HEK293 (cell line): ENCODE measurements at regions not wholly inside any gene's neighbourhood (a gene's known extent, or its start where the extent isn't known, plus 50 kb on each side); places are given as distances from the start of the nearest gene placed in this dataset.

Source experiments
- CTCF ChIA-PET: fragments of 350-600 bp; formaldehyde crosslinking; extraction: SDS; loops from one replicate; lab custom pipeline; 2021; ENCODE audit warnings: antibody characterized with exemption; lab: Yijun Ruan, JAX
- POLR2A ChIA-PET: fragments of 300-600 bp; formaldehyde crosslinking; extraction: SDS; loops from one replicate; lab custom pipeline; 2020; ENCODE audit warnings: antibody characterized with exemption, inconsistent platforms; lab: Yijun Ruan, JAX
- H3K27ac ChIP-seq: fragments of 200-500 bp; sonication (Bioruptor generic); 2 replicates; pipeline ENCODE4 v1.5.1; 2014; ENCODE audit warnings: low read depth, low read length, control low read depth, inconsistent platforms; ENCODE audit errors: extremely low read depth
- H3K36me3 ChIP-seq, 2 experiments: fragments of 200-500 bp in 1 of 2; sonication (Bioruptor generic) in 1 of 2; 1 replicate in 1 of 2; 2 replicates in 1 of 2; pipeline ENCODE4 v1.5.1; 2014 to 2017; ENCODE audit warnings: inconsistent platforms in 2 of 2, low read length in 2 of 2; ENCODE audit not compliant: control insufficient read depth in 2 of 2, insufficient read depth in 1 of 2
- H3K4me1 ChIP-seq: fragments of 200-500 bp; sonication (Bioruptor generic); 2 replicates; pipeline ENCODE4 v1.5.1; 2014; ENCODE audit warnings: mild to moderate bottlenecking, low read length, inconsistent platforms; ENCODE audit not compliant: control insufficient read depth, insufficient read depth
- H3K4me3 ChIP-seq: 2 replicates; pipeline ENCODE4 v1.5.1; 2011; ENCODE audit warnings: low read depth, mild to moderate bottlenecking, control low read depth, low read length, moderate library complexity
- H3K9me3 ChIP-seq: fragments of 200-500 bp; sonication (Bioruptor generic); 2 replicates; pipeline ENCODE4 v1.5.1; 2014; ENCODE audit warnings: low read depth, low read length, inconsistent platforms; ENCODE audit not compliant: control insufficient read depth, insufficient read depth
- IKZF3 ChIP-seq: fragments of 450-650 bp; IDR thresholded peaks from 2 replicates; pipeline ENCODE4 v1.5.0; 2018; ENCODE audit warnings: missing biosample characterization, mild to moderate bottlenecking, missing genetic modification characterization, moderate library complexity
- OVOL3 ChIP-seq: fragments of 450-650 bp; formaldehyde crosslinking; IDR thresholded peaks from 2 replicates; pipeline ENCODE4 v1.5.1; 2016; ENCODE audit warnings: missing biosample characterization, missing genetic modification characterization
- RBAK ChIP-seq: fragments of 450-650 bp; formaldehyde crosslinking; IDR thresholded peaks from 2 replicates; pipeline ENCODE4 v1.5.1; 2016; ENCODE audit warnings: missing biosample characterization, missing genetic modification characterization
- ZNF140 ChIP-seq: fragments of 450-650 bp; formaldehyde crosslinking; IDR thresholded peaks from 2 replicates; pipeline ENCODE4 v1.5.1; 2016; ENCODE audit warnings: missing biosample characterization, missing genetic modification characterization
- ZNF157 ChIP-seq: fragments of 450-650 bp; formaldehyde crosslinking; IDR thresholded peaks from 2 replicates; pipeline ENCODE4 v1.5.1; 2016; ENCODE audit warnings: missing biosample characterization, missing genetic modification characterization
- ZNF24 ChIP-seq: fragments of 450-650 bp; formaldehyde crosslinking; IDR thresholded peaks from 2 replicates; pipeline ENCODE4 v1.5.1; 2016; ENCODE audit warnings: missing biosample characterization, missing genetic modification characterization
- ZNF391 ChIP-seq: fragments of 450-650 bp; formaldehyde crosslinking; IDR thresholded peaks from 2 replicates; pipeline ENCODE4 v1.5.1; 2016; ENCODE audit warnings: low read depth, missing biosample characterization, missing genetic modification characterization, borderline replicate concordance
- ZNF426 ChIP-seq: fragments of 450-650 bp; formaldehyde crosslinking; IDR thresholded peaks from 2 replicates; pipeline ENCODE4 v1.5.1; 2017; ENCODE audit warnings: missing biosample characterization, missing genetic modification characterization, mild to moderate bottlenecking, inconsistent platforms, moderate library complexity
- ZNF48 ChIP-seq: fragments of 450-650 bp; formaldehyde crosslinking; IDR thresholded peaks from 2 replicates; pipeline ENCODE4 v1.5.1; 2016; ENCODE audit warnings: missing biosample characterization, missing genetic modification characterization
- ZNF707 ChIP-seq: fragments of 450-650 bp; formaldehyde crosslinking; IDR thresholded peaks from 2 replicates; pipeline ENCODE4 v1.5.1; 2016; ENCODE audit warnings: missing biosample characterization, missing genetic modification characterization
- ZNF791 ChIP-seq: fragments of 450-650 bp; formaldehyde crosslinking; IDR thresholded peaks from 2 replicates; pipeline ENCODE4 v1.5.1; 2016; ENCODE audit warnings: missing biosample characterization, missing genetic modification characterization
- ZNF830 ChIP-seq: fragments of 450-650 bp; IDR thresholded peaks from 2 replicates; pipeline ENCODE4 v1.5.0; 2018; ENCODE audit warnings: missing biosample characterization, missing genetic modification characterization, low read depth, mild to moderate bottlenecking, moderate library complexity
- ZNF837 ChIP-seq: fragments of 450-650 bp; formaldehyde crosslinking; IDR thresholded peaks from 2 replicates; pipeline ENCODE4 v1.5.1; 2016; ENCODE audit warnings: missing biosample characterization, missing genetic modification characterization
- TF ChIP-seq, protein P1 (sequence below): fragments of 450-650 bp; formaldehyde crosslinking; IDR thresholded peaks from 2 replicates; pipeline ENCODE4 v1.5.1; 2016; ENCODE audit warnings: missing biosample characterization, missing genetic modification characterization
- TF ChIP-seq, protein P2 (sequence below): fragments of 450-650 bp; formaldehyde crosslinking; conservative IDR thresholded peaks from 2 replicates; pipeline ENCODE4 v1.5.1; 2016; ENCODE audit warnings: low read depth, missing biosample characterization, missing genetic modification characterization
- TF ChIP-seq, protein P3 (sequence below): fragments of 450-650 bp; formaldehyde crosslinking; IDR thresholded peaks from 2 replicates; pipeline ENCODE4 v1.5.1; 2017; ENCODE audit warnings: missing biosample characterization, missing genetic modification characterization

- CTCF ChIA-PET, result no interaction called here
- Histone ChIP-seq H3K4me3 (no peak overlapping the region), H3K9me3 (no peaks in the 10 kb centered on the region), H3K4me1 (no peaks in the 10 kb centered on the region), H3K36me3 (no peaks in the 10 kb centered on the region), H3K27ac (no peak overlapping the region)
- TF ChIP-seq IKZF3, result no peak
- no peak for TF ChIP-seq ZNF140
- no peak for TF ChIP-seq ZNF791 (tag by site-specific recombination)
- TF ChIP-seq ZNF426 (tag by site-specific recombination), result no peak
- TF ChIP-seq, protein P1, sequence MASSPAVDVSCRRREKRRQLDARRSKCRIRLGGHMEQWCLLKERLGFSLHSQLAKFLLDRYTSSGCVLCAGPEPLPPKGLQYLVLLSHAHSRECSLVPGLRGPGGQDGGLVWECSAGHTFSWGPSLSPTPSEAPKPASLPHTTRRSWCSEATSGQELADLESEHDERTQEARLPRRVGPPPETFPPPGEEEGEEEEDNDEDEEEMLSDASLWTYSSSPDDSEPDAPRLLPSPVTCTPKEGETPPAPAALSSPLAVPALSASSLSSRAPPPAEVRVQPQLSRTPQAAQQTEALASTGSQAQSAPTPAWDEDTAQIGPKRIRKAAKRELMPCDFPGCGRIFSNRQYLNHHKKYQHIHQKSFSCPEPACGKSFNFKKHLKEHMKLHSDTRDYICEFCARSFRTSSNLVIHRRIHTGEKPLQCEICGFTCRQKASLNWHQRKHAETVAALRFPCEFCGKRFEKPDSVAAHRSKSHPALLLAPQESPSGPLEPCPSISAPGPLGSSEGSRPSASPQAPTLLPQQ, result no peak
- TF ChIP-seq, protein P2, sequence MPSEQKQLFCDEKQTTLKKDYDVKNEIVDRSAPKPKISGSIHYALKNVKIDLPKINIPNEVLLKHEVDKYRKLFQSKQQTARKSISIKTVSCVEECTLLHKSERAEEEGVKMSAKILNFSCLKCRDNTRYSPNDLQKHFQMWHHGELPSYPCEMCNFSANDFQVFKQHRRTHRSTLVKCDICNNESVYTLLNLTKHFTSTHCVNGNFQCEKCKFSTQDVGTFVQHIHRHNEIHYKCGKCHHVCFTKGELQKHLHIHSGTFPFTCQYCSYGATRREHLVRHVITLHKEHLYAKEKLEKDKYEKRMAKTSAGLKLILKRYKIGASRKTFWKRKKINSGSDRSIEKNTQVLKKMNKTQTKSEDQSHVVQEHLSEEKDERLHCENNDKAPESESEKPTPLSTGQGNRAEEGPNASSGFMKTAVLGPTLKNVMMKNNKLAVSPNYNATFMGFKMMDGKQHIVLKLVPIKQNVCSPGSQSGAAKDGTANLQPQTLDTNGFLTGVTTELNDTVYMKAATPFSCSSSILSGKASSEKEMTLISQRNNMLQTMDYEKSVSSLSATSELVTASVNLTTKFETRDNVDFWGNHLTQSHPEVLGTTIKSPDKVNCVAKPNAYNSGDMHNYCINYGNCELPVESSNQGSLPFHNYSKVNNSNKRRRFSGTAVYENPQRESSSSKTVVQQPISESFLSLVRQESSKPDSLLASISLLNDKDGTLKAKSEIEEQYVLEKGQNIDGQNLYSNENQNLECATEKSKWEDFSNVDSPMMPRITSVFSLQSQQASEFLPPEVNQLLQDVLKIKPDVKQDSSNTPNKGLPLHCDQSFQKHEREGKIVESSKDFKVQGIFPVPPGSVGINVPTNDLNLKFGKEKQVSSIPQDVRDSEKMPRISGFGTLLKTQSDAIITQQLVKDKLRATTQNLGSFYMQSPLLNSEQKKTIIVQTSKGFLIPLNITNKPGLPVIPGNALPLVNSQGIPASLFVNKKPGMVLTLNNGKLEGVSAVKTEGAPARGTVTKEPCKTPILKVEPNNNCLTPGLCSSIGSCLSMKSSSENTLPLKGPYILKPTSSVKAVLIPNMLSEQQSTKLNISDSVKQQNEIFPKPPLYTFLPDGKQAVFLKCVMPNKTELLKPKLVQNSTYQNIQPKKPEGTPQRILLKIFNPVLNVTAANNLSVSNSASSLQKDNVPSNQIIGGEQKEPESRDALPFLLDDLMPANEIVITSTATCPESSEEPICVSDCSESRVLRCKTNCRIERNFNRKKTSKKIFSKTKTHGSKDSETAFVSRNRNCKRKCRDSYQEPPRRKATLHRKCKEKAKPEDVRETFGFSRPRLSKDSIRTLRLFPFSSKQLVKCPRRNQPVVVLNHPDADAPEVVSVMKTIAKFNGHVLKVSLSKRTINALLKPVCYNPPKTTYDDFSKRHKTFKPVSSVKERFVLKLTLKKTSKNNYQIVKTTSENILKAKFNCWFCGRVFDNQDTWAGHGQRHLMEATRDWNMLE (tag by site-specific recombination), result no peak
- no peak for TF ChIP-seq ZNF837 (tag by site-specific recombination)
- TF ChIP-seq ZNF391 (tag by site-specific recombination), result no peak
- TF ChIP-seq OVOL3 (tag by site-specific recombination), result no peak
- no peak for TF ChIP-seq RBAK (tag by site-specific recombination)
- TF ChIP-seq ZNF48 (tag by site-specific recombination), result no peak
- TF ChIP-seq ZNF830, result no peak
- no peak for TF ChIP-seq ZNF707 (tag by site-specific recombination)
- POLR2A ChIA-PET, result no interaction called here
Observed at GRCh38 chr9:3773362-3774060, 247.7 kb upstream of the RFX3 start.

- POLR2A ChIA-PET, result no interaction called here
- TF ChIP-seq ZNF24 (tag by site-specific recombination) (no peak), ZNF707 (tag by site-specific recombination) (no peak), ZNF157 (tag by site-specific recombination) (no peak)
- TF ChIP-seq, protein P3, sequence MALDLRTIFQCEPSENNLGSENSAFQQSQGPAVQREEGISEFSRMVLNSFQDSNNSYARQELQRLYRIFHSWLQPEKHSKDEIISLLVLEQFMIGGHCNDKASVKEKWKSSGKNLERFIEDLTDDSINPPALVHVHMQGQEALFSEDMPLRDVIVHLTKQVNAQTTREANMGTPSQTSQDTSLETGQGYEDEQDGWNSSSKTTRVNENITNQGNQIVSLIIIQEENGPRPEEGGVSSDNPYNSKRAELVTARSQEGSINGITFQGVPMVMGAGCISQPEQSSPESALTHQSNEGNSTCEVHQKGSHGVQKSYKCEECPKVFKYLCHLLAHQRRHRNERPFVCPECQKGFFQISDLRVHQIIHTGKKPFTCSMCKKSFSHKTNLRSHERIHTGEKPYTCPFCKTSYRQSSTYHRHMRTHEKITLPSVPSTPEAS (tag by site-specific recombination), result no peak
Observed at GRCh38 chr9:3769646-3770045, 243.8 kb upstream of the RFX3 start.

More at GRCh38 chr9:3769646-3770045, 243.8 kb upstream of the RFX3 start:
- CTCF ChIA-PET, result no interaction called here
- Histone ChIP-seq H3K9me3 (no peaks in the 10 kb centered on the region), H3K36me3 (no peaks in the 10 kb centered on the region), H3K4me3 (no peak overlapping the region), H3K27ac (no peak overlapping the region), H3K4me1 (no peaks in the 10 kb centered on the region)
